Keratinocyte (primary cell): ENCODE measurements at regions not wholly inside any gene's neighbourhood (a gene's known extent, or its start where the extent isn't known, plus 50 kb on each side); places are given as distances from the start of the nearest gene placed in this dataset.

ENCODE experiments used
- DNase-seq: peaks from one replicate; pipeline ENCODE4 v3.0.0-alpha.2; 2011; ENCODE audit warnings: low read depth, missing footprints, low spot score
- FAIRE-seq: peaks from 2 replicates; lab custom pipeline; 2011; peaks lifted over from hg19 to GRCh38; lab: Jason Lieb, UNC
- H2AFZ ChIP-seq: 2 replicates; pipeline ENCODE4 v1.6.0; 2012; ENCODE audit warnings: low read length, control low read depth, inconsistent platforms; ENCODE audit not compliant: control insufficient read depth
- H3K27ac ChIP-seq: 2 replicates; pipeline ENCODE4 v1.5.1; 2011; ENCODE audit warnings: low read length; ENCODE audit not compliant: control insufficient read depth, insufficient read depth
- H3K27me3 ChIP-seq: 3 replicates; pipeline ENCODE4 v1.6.0; 2011; ENCODE audit warnings: low read length; ENCODE audit not compliant: control insufficient read depth, insufficient read depth; ENCODE audit errors: extremely low read depth
- H3K36me3 ChIP-seq, 2 experiments: 2 replicates in 1 of 2; 3 replicates in 1 of 2; pipeline ENCODE4 v1.5.1; 2011; ENCODE audit warnings: low read length in 2 of 2, mild to moderate bottlenecking in 1 of 2; ENCODE audit not compliant: control insufficient read depth in 2 of 2, insufficient read depth in 2 of 2; ENCODE audit errors: extremely low read depth in 1 of 2
- H3K4me1 ChIP-seq: 3 replicates; pipeline ENCODE4 v1.5.1; 2011; ENCODE audit warnings: low read length; ENCODE audit not compliant: control insufficient read depth, insufficient read depth; ENCODE audit errors: extremely low read depth
- H3K4me2 ChIP-seq: 3 replicates; pipeline ENCODE4 v1.6.0; 2011; ENCODE audit warnings: low read depth, low read length; ENCODE audit not compliant: control insufficient read depth, insufficient read depth; ENCODE audit errors: extremely low read depth
- H3K4me3 ChIP-seq, 3 experiments: fragments of 200-600 bp in 1 of 3; sonication (generic) in 1 of 3; 2 replicates in 2 of 3; 3 replicates in 1 of 3; pipeline ENCODE4 v1.5.1; 2011 to 2016; ENCODE audit warnings: low read length in 3 of 3, mild to moderate bottlenecking in 3 of 3, control low read depth in 2 of 3, inconsistent platforms in 1 of 3, low read depth in 1 of 3, mixed read lengths in 1 of 3, mixed run types in 1 of 3, moderate library complexity in 1 of 3; ENCODE audit not compliant: control insufficient read depth in 2 of 3, insufficient read depth in 2 of 3; ENCODE audit errors: extremely low read depth in 1 of 3
- H3K79me2 ChIP-seq: 2 replicates; pipeline ENCODE4 v1.6.0; 2012; ENCODE audit warnings: low read length; ENCODE audit not compliant: control insufficient read depth, insufficient read depth
- H3K9ac ChIP-seq: 3 replicates; pipeline ENCODE4 v1.6.0; 2011; ENCODE audit warnings: low read length; ENCODE audit not compliant: control insufficient read depth, insufficient read depth; ENCODE audit errors: extremely low read depth
- H3K9me1 ChIP-seq: 3 replicates; pipeline ENCODE4 v1.6.0; 2011; ENCODE audit warnings: low read length; ENCODE audit not compliant: control insufficient read depth, insufficient read depth; ENCODE audit errors: extremely low read depth
- H3K9me3 ChIP-seq: 2 replicates; pipeline ENCODE4 v1.5.1; 2012; ENCODE audit warnings: low read depth, low read length; ENCODE audit not compliant: control insufficient read depth
- H4K20me1 ChIP-seq: 3 replicates; pipeline ENCODE4 v1.6.0; 2011; ENCODE audit warnings: low read length; ENCODE audit not compliant: control insufficient read depth, insufficient read depth; ENCODE audit errors: extremely low read depth
- EZH2 ChIP-seq: IDR thresholded peaks from one replicate; pipeline ENCODE4 v1.6.1; 2012; ENCODE audit warnings: inconsistent platforms, mild to moderate bottlenecking, low read length, moderate library complexity
- dilution Hi-C: fragments of 300-500 bp; cut with MboI; formaldehyde crosslinking; loops from one replicate; pipeline ENCODE4 v1.7.0; 2020; ENCODE audit warnings: low sequenced_read_pairs; ENCODE audit not compliant: extremely low pct_ligation_motif_present
- TF ChIP-seq, protein P1 (sequence below), 3 experiments: IDR thresholded peaks in 1 of 3; conservative IDR thresholded peaks in 1 of 3; optimal IDR thresholded peaks in 1 of 3; 2 replicates in 2 of 3; 3 replicates in 1 of 3; pipeline versions ENCODE3 to v1.5.1; 2011; ENCODE audit warnings: low read length in 3 of 3, mild to moderate bottlenecking in 3 of 3, moderate library complexity in 2 of 3, control low read depth in 1 of 3, inconsistent platforms in 1 of 3; ENCODE audit not compliant: insufficient read depth in 2 of 3; ENCODE audit errors: extremely low read depth in 1 of 3

GRCh38 chr2:4175343-4175742 lies 472.0 kb downstream of the DCDC2C start:
- no peak for DNase-seq
- H3K36me3 ChIP-seq, result no peaks in the 10 kb centered on the region
- H3K9me1 ChIP-seq, result no peaks in the 10 kb centered on the region
- H4K20me1 ChIP-seq, result no peaks in the 10 kb centered on the region
- H3K79me2 ChIP-seq, result no peaks in the 10 kb centered on the region
- dilution Hi-C loops, result no loop called here
- H3K4me2 ChIP-seq, result no peak overlapping the region
- no peaks in the 10 kb centered on the region for H3K27me3 ChIP-seq
- H2AFZ ChIP-seq, result no peak overlapping the region
- H3K9me3 ChIP-seq, result peaks cover 7% of the 10 kb centered on the region
- H3K27ac ChIP-seq, result no peak overlapping the region
- H3K9ac ChIP-seq, result no peak overlapping the region
- no peaks in the 10 kb centered on the region for H3K4me1 ChIP-seq
- no peak overlapping the region for H3K4me3 ChIP-seq
- no peak for TF ChIP-seq EZH2
- FAIRE-seq, result no peak

- no peak overlapping the region for H3K4me2 ChIP-seq
- TF ChIP-seq, protein P1, sequence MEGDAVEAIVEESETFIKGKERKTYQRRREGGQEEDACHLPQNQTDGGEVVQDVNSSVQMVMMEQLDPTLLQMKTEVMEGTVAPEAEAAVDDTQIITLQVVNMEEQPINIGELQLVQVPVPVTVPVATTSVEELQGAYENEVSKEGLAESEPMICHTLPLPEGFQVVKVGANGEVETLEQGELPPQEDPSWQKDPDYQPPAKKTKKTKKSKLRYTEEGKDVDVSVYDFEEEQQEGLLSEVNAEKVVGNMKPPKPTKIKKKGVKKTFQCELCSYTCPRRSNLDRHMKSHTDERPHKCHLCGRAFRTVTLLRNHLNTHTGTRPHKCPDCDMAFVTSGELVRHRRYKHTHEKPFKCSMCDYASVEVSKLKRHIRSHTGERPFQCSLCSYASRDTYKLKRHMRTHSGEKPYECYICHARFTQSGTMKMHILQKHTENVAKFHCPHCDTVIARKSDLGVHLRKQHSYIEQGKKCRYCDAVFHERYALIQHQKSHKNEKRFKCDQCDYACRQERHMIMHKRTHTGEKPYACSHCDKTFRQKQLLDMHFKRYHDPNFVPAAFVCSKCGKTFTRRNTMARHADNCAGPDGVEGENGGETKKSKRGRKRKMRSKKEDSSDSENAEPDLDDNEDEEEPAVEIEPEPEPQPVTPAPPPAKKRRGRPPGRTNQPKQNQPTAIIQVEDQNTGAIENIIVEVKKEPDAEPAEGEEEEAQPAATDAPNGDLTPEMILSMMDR (optimal IDR thresholded peaks at IDR 0.05 in 1 of 3, IDR thresholded peaks at IDR 0.05 in 1 of 3, conservative IDR thresholded peaks at IDR 0.05 in 1 of 3; ENCODE audit: extremely low read depth in 1 of 3, insufficient read depth in 2 of 3, low read length in 3 of 3), result no peak
- no peaks in the 10 kb centered on the region for H3K4me1 ChIP-seq
- no peaks in the 10 kb centered on the region for H3K27me3 ChIP-seq
- H4K20me1 ChIP-seq, result no peaks in the 10 kb centered on the region
- no peak overlapping the region for H2AFZ ChIP-seq
- no peaks in the 10 kb centered on the region for H3K36me3 ChIP-seq
- no peak overlapping the region for H3K4me3 ChIP-seq
- dilution Hi-C loops, result no loop called here
- FAIRE-seq (no peak), DNase-seq (no peak)
- peaks cover 2% of the 10 kb centered on the region for H3K9me3 ChIP-seq
- no peak overlapping the region for H3K27ac ChIP-seq
- no peaks in the 10 kb centered on the region for H3K79me2 ChIP-seq
- H3K9ac ChIP-seq, result no peak overlapping the region
- no peaks in the 10 kb centered on the region for H3K9me1 ChIP-seq
Measured at GRCh38 chr2:4180631-4181030, 477.3 kb downstream of the DCDC2C start.

- no peaks in the 10 kb centered on the region for H3K79me2 ChIP-seq
- no peaks in the 10 kb centered on the region for H4K20me1 ChIP-seq
- no peak overlapping the region for H2AFZ ChIP-seq
- peaks cover 2% of the 10 kb centered on the region for H3K9me3 ChIP-seq
- no peak for DNase-seq
- H3K4me3 ChIP-seq, result no peak overlapping the region
- no peak for TF ChIP-seq EZH2
- TF ChIP-seq, protein P1 (optimal IDR thresholded peaks at IDR 0.05 in 1 of 3, IDR thresholded peaks at IDR 0.05 in 1 of 3, conservative IDR thresholded peaks at IDR 0.05 in 1 of 3; ENCODE audit: extremely low read depth in 1 of 3, insufficient read depth in 2 of 3, low read length in 3 of 3), result no peak
- no peak overlapping the region for H3K4me2 ChIP-seq
- FAIRE-seq, result no peak
- no peaks in the 10 kb centered on the region for H3K36me3 ChIP-seq
- H3K27ac ChIP-seq, result no peak overlapping the region
- H3K9ac ChIP-seq, result no peak overlapping the region
- no peaks in the 10 kb centered on the region for H3K27me3 ChIP-seq
- no peaks in the 10 kb centered on the region for H3K9me1 ChIP-seq
- dilution Hi-C loops, result no loop called here
- H3K4me1 ChIP-seq, result no peaks in the 10 kb centered on the region
Measured at GRCh38 chr2:4181062-4181461, 477.7 kb downstream of the DCDC2C start.
